Fibroblast of the aortic adventitia (primary cell): ENCODE measurements at regions not wholly inside any gene's neighbourhood (a gene's known extent, or its start where the extent isn't known, plus 50 kb on each side); places are given as distances from the start of the nearest gene placed in this dataset.

Experiments used
- DNase-seq: peaks from one replicate; pipeline ENCODE4 v3.0.0-alpha.2; 2010; ENCODE audit warnings: low read depth
- H3K4me3 ChIP-seq: 2 replicates; pipeline ENCODE4 v1.5.1; 2011; ENCODE audit warnings: low read depth, mild to moderate bottlenecking, control low read depth, low read length, moderate library complexity
- TF ChIP-seq, protein P1 (sequence below): IDR thresholded peaks from 2 replicates; pipeline ENCODE4 v1.5.1; 2011; ENCODE audit warnings: mild to moderate bottlenecking, low read length, control low read depth, inconsistent platforms; ENCODE audit not compliant: insufficient read depth

DNA sequence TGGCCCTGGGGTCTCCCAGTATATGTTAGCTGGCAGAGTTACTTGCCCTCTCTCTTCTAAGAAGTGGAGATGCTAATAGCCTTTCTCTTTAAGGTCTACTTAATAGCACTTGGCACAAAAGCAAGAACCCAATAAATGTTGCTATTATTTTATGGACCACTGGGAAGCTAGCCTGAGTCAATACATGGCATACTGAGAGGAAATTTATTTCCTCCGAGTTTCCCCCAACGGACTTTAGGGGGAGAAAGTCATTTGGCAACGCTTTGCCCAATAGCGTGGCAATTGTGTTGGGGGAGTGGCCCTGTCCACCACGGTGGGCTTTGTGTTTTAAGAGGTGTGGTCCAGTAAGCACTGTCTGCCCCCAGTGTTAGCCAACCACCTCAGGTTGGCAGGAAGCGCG, 87.4 kb upstream of the SMNDC1 start:
- TF ChIP-seq, protein P1, sequence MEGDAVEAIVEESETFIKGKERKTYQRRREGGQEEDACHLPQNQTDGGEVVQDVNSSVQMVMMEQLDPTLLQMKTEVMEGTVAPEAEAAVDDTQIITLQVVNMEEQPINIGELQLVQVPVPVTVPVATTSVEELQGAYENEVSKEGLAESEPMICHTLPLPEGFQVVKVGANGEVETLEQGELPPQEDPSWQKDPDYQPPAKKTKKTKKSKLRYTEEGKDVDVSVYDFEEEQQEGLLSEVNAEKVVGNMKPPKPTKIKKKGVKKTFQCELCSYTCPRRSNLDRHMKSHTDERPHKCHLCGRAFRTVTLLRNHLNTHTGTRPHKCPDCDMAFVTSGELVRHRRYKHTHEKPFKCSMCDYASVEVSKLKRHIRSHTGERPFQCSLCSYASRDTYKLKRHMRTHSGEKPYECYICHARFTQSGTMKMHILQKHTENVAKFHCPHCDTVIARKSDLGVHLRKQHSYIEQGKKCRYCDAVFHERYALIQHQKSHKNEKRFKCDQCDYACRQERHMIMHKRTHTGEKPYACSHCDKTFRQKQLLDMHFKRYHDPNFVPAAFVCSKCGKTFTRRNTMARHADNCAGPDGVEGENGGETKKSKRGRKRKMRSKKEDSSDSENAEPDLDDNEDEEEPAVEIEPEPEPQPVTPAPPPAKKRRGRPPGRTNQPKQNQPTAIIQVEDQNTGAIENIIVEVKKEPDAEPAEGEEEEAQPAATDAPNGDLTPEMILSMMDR: no peak
- H3K4me3 ChIP-seq: no peak overlapping the region
- DNase-seq: no peak

DNA sequence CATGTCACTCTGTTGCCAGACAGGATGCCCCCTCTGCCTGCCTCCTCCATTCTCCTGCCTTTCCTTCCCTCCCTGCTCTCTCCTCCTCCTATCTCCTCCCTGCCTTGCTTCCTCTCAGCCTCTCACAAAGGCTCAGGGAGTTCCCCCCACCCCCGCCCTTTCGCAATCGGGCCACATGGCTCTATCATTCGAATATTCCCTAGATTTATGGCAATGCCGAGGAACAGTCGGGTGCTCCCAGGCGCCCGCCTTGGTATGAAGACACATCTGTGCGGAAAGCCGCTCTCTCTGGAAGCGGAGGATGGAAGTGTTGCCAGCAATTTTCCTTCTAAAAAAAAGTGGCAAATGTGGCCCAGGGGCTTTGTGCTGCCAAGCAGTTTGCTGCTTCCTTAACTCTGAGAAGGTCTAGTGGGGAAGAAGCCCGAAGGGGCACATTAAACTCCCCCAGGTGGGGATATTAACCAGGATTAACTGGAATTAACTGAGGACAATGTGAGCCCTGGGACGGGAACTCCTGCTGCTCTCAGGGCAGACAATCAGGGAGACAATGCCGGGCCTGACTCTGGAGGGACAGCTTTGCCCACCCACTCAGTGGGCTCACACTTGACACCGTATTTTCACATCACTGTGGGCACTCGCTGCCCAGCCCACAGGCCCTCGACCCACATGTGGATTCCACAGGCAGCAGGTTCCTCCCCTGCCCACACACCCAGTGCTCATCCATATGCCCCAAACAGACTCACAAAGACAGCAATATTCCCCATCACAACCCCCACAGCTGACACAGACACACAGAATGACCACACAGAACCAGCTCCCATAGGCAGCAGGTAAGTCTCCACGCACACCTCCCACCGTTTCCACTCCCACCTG, 88.4 kb upstream of the SMNDC1 start:
- peak; percentile 70 for DNase-seq
- TF ChIP-seq, protein P1: no peak
- H3K4me3 ChIP-seq: no peak overlapping the region

GRCh38 chr10:110393866-110394265, 89.1 kb upstream of the SMNDC1 start:
- DNase-seq: no peak
- TF ChIP-seq, protein P1: no peak
- no peak overlapping the region for H3K4me3 ChIP-seq

- TF ChIP-seq, protein P1: no peak
- DNase-seq: no peak
- no peak overlapping the region for H3K4me3 ChIP-seq
Measured at GRCh38 chr10:110394296-110394695, 89.6 kb upstream of the SMNDC1 start.

- TF ChIP-seq, protein P1: no peak
- no peak overlapping the region for H3K4me3 ChIP-seq
- DNase-seq: no peak
Measured at GRCh38 chr10:110394898-110395297, 90.2 kb upstream of the SMNDC1 start.

DNA sequence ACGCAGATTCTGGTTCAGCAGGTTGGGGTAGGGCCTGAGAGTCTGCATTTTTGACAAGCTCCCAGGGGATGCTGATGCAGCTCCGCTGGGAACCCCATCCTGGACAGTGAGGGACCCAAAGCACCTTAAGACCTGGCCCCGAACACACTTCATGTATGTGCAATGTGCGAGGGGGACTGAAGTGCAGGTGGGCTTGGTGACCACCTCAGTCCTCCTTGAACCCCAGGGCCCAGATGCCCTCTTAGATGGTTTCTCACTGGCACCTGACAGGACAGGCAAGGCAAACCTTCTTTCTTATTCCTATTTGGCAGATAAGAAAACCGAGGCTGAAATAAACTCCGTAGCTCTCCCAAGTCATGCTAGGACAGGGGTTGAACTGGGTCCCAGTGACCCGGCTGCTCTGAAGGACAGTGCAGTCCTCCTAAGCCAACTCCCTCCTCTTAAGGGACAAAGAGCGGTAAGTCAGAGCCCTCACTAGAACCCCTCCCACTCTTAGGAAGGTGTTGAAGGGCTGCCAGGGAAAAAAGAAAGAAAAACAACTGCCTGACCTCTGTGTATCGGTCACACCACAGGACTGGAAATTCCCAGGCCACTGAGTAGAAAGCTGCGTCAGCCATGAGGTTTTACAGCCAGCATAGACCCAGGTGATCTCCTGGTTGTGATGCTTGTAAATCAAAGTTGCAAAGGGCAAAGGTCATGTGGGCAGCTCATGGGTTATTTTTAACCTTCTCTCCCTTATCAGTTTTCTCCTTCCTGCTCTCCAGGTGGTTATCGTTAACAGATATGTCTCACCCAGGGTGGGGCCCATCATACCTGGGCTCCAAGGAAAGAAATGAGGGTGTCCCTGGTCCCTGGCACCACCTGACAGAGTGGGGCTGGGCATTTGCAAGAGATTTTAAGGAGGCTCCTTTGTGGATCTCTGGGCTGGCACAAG, 90.9 kb upstream of the SMNDC1 start:
- DNase-seq: peak; percentile 97
- TF ChIP-seq, protein P1: no peak
- H3K4me3 ChIP-seq: no peak overlapping the region
